Panc1 (cell line): ENCODE measurements at regions not wholly inside any gene's neighbourhood (a gene's known extent, or its start where the extent isn't known, plus 50 kb on each side); places are given as distances from the start of the nearest gene placed in this dataset.

Experiments
- ATAC-seq: fragments of 200-7000 bp; cut with Tn5 transposase; 2 replicates; pipeline ENCODE4 v1.9.1; 2020; ENCODE audit warnings: mild to moderate bottlenecking, moderate library complexity
- BruUV-seq: library from RNA; stranded (reverse); fragments of 400-500 nt; replicated peaks from 2 replicates; lab custom pipeline; 2021; lab: Mats Ljungman, UMichigan
- CTCF ChIA-PET: fragments of 300-600 bp; sonication (Branson Sonifier 250); formaldehyde crosslinking; loops from one replicate; lab custom pipeline; 2022; ENCODE audit warnings: antibody characterized with exemption; lab: Charles Lee
- POLR2A ChIA-PET: fragments of 300-600 bp; sonication (Branson Sonifier 250); formaldehyde crosslinking; loops from one replicate; lab custom pipeline; 2022; ENCODE audit warnings: antibody characterized with exemption; lab: Charles Lee
- DNase-seq: peaks from one replicate; pipeline ENCODE4 v3.0.0-alpha.2; 2010; ENCODE audit warnings: low read depth, low spot score
- H3K27ac ChIP-seq: 2 replicates; pipeline ENCODE4 v1.5.1; 2011; ENCODE audit warnings: mild to moderate bottlenecking, low read length, inconsistent platforms
- H3K27me3 ChIP-seq: fragments of 200-500 bp; sonication (Bioruptor generic); 2 replicates; pipeline ENCODE4 v1.6.0; 2014; ENCODE audit warnings: low read length, inconsistent platforms; ENCODE audit not compliant: control insufficient read depth, insufficient read depth
- H3K36me3 ChIP-seq: fragments of 200-500 bp; sonication (Bioruptor generic); 2 replicates; pipeline ENCODE4 v1.5.1; 2014; ENCODE audit warnings: inconsistent platforms, mild to moderate bottlenecking, low read length, moderate library complexity; ENCODE audit not compliant: control insufficient read depth, insufficient read depth
- H3K4me1 ChIP-seq: 2 replicates; pipeline ENCODE4 v1.5.1; 2011; ENCODE audit warnings: inconsistent platforms, mild to moderate bottlenecking, low read length, moderate library complexity; ENCODE audit not compliant: control insufficient read depth, insufficient read depth
- H3K4me3 ChIP-seq, 2 experiments: 2 replicates each; pipeline ENCODE4 v1.5.1; 2011 to 2012; ENCODE audit warnings: low read depth in 2 of 2, low read length in 2 of 2, mild to moderate bottlenecking in 2 of 2, inconsistent platforms in 1 of 2, moderate library complexity in 1 of 2
- H3K9me3 ChIP-seq: fragments of 200-500 bp; sonication (Bioruptor generic); 2 replicates; pipeline ENCODE4 v1.5.1; 2014; ENCODE audit warnings: low read depth, mild to moderate bottlenecking, inconsistent platforms, low read length, moderate library complexity; ENCODE audit not compliant: control insufficient read depth, insufficient read depth
- CTCF ChIP-seq: fragments of 450-650 bp; IDR thresholded peaks from 2 replicates; pipeline ENCODE4 v1.5.1; 2017; ENCODE audit warnings: mild to moderate bottlenecking
- POLR2AphosphoS5 ChIP-seq: IDR thresholded peaks from 2 replicates; pipeline ENCODE4 v1.6.1; 2012; ENCODE audit warnings: mild to moderate bottlenecking, low read depth, low read length, moderate library complexity
- REST ChIP-seq, 2 experiments: IDR thresholded peaks; 2 replicates each; pipeline ENCODE4 v1.6.1; 2011 to 2012; ENCODE audit warnings: low read depth in 2 of 2, control low read depth in 1 of 2, low read length in 1 of 2, mild to moderate bottlenecking in 1 of 2, moderate library complexity in 1 of 2; ENCODE audit not compliant: insufficient read depth in 1 of 2
- SIN3A ChIP-seq: IDR thresholded peaks from 2 replicates; pipeline ENCODE4 v1.6.1; 2012; ENCODE audit warnings: low read depth, mild to moderate bottlenecking, low read length, moderate library complexity, borderline replicate concordance; ENCODE audit not compliant: insufficient read depth
- TCF7L2 ChIP-seq: IDR thresholded peaks from 2 replicates; pipeline ENCODE4 v1.6.1; 2011; ENCODE audit warnings: mild to moderate bottlenecking, low read depth, low read length, inconsistent platforms
- in situ Hi-C: cut with HindIII; loops from 2 replicates; pipeline ENCODE4 v1.10.0; 2016; ENCODE audit warnings: low sequenced_read_pairs, low pct_unique_long_range_greater_than_20kb
- intact Hi-C: fragments of 100-400 bp; cut with micrococcal nuclease; formaldehyde crosslinking; loops from one replicate; pipeline ENCODE4 v1.10.0; 2022; ENCODE audit not compliant: unreplicated experiment

GRCh38 chr9:89260525-89260924 lies 50.5 kb upstream of the CKS2 start:
- Histone ChIP-seq H3K9me3 (no peaks in the 10 kb centered on the region), H3K27me3 (no peaks in the 10 kb centered on the region), H3K4me3 (no peak overlapping the region), H3K27ac (no peak overlapping the region), H3K36me3 (no peaks in the 10 kb centered on the region), H3K4me1 (no peaks in the 10 kb centered on the region)
- POLR2A ChIA-PET = no interaction called here
- CTCF ChIA-PET = no interaction called here
- intact Hi-C loops (no loop called here), in situ Hi-C loops (no loop called here)
- DNase-seq (no peak), ATAC-seq (no peak)
- TF ChIP-seq SIN3A = no peak
- no peak for TF ChIP-seq TCF7L2
- TF ChIP-seq POLR2AphosphoS5 = no peak
- TF ChIP-seq REST (IDR thresholded peaks at IDR 0.05; ENCODE audit: insufficient read depth in 1 of 2, low read depth in 2 of 2, low read length in 1 of 2) = no peak
- no peak for TF ChIP-seq CTCF
- no TSS peak for BruUV-seq
